GM08714 (cell line): ENCODE measurements at regions not wholly inside any gene's neighbourhood (a gene's known extent, or its start where the extent isn't known, plus 50 kb on each side); places are given as distances from the start of the nearest gene placed in this dataset.
"Not testable (repeated sequence)": the region's sequence is repeated elsewhere in the genome, so short reads cannot be mapped to it uniquely, and the experiment has no call there.

Experiments used
- H3K4me3 ChIP-seq: fragments of 200-500 bp; sonication (Bioruptor generic); 2 replicates; pipeline ENCODE4 v1.5.1; 2014; ENCODE audit warnings: mild to moderate bottlenecking, low read length, inconsistent platforms
- ZNF274 ChIP-seq: IDR thresholded peaks from 2 replicates; pipeline ENCODE4 v1.6.1; 2012; ENCODE audit warnings: mild to moderate bottlenecking, low read depth, low read length

DNA sequence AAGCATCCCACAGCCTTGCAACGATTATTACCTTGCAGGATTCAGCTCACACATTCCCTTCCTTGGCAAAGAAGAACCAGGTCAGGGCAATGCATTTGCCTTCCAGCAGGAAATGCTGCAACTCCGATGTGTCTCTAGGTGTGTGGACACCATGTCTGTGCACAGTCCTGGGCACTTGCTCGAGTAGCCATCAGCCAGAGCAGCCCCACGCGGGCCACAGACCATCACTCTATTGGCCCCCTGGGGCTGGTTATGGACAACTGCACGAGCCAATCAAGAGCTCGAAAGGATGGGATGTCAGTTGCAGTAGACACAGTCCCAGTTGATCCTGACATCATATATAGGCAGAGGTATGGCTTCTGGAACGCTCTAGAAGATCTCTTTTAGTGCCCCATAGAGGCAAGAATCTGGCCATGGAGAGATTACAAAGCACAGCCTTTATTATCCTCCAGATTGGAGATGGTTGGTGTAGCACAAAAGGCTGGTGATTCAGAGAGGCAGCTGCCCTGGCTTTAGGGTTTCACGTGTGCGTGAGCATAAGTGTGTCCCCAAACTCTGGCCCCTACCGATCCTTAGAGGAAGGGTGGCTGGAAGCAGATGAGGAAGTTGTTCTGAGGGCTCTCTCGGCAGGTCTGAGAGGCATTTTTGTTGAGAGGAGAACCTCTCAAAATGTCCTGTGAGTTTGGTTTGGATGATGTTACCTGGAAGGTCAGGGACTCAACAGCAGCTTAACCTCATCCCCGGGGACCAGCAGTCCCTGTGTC lies 403.8 kb downstream of the SEC14L1 start:
- TF ChIP-seq ZNF274, result no peak
- H3K4me3 ChIP-seq, result no peak overlapping the region

DNA sequence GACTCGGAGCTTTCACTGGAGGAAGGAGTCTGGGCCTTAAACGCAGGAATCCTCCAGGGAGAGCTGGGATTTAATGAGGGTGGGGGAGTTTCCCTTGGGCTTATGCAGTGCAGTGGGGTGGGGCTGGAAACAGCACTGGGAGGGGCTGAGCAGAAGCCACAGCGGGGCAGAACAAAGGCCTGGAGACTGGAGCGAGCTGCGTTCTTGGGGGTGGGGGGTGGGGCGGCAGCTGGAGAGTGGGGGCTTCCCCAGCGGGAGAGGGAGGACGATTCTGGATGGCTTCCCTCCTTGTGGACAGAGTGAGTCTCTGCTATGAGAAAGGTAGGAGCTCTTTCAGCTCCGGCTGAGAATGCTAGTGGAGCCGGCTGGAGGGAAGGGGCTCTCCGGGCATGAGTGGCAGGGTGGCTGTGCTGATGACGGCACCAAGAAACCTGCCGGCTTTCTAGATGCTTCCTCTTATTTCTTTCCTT lies 406.0 kb downstream of the SEC14L1 start:
- H3K4me3 ChIP-seq, result no peak overlapping the region
- TF ChIP-seq ZNF274, result no peak

DNA sequence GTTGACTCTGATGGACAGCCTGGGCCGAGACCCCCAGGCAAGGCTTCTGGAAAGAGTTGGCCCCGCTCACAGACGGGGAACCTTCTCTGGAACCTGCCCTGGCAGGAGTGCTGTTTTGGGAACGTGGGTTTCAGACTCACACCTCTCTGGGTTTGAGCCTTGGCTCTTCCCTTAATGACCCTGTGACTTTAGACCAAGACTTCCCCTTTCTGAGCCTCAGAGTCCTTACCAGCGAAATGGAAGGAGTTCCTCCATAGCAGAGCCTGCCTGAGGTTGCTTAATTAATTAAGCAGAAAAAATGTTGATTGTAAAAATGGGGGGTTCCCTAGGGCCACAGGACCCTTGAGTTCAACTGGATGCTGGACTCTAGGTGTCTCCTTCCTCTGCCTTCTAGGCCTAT lies 408.2 kb downstream of the SEC14L1 start:
- no peak for TF ChIP-seq ZNF274
- H3K4me3 ChIP-seq, result no peak overlapping the region

DNA sequence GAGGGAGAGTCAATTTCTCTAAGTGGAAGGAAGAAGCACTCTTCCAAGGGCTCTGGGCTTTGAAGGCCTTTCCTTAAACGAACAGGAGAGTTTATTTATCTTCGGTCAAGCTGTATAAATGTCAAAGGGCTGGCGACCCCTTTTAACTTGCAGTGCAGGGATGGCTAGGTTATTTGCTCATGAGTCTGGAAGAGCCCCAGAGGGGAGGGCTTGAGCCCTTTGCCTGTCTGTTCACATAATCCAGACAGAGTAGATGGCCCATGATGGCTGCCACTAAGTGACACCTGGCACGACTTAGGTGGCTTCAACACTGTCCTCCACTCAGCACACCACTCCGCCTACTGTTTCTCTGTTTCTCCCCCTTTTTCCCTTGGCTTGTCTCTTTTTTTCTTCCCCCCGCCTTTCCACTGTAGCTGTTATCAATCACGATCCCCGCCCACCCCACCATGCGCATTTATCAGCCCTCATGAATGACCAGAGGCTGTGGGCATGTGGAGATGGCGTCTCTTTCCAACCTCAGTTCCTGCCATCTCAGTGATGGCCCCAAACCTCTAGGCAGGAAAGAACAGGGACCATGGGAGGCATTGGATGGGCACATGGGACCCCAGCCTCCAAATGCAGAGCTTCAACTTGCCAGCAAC lies 408.7 kb upstream of the TNRC6C start:
- TF ChIP-seq ZNF274, result no peak
- no peak overlapping the region for H3K4me3 ChIP-seq

DNA sequence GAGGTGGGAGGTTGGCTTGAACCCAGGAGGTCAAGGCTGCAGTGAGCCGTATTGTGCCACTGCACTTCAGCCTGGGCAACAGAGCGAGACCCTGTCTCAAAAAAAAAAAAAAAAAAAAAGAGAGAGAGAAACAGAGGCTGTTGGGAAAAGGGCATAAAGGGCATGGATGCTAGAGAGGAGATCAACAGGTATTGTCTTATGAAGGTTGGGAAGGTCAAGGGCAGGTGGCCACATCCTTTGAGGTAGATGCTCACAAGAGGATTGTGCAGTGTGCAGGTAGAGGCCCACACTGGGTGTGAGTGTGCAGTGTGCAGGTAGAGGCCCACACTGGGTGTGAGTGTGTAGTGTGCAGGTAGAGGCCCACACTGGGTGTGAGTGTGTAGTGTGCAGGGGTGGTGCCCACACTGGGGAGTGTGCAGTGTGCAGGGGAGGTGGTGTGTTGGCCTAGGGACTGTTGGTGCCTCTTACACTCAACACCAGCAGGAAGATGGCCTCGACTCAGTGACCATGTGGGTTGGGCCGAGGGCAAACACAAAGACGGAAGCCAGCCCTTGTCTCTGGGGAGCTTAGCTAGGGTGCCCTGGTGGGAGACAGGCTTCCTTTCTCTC lies 404.9 kb upstream of the TNRC6C start:
- no peak for TF ChIP-seq ZNF274
- H3K4me3 ChIP-seq, result no peak overlapping the region

DNA sequence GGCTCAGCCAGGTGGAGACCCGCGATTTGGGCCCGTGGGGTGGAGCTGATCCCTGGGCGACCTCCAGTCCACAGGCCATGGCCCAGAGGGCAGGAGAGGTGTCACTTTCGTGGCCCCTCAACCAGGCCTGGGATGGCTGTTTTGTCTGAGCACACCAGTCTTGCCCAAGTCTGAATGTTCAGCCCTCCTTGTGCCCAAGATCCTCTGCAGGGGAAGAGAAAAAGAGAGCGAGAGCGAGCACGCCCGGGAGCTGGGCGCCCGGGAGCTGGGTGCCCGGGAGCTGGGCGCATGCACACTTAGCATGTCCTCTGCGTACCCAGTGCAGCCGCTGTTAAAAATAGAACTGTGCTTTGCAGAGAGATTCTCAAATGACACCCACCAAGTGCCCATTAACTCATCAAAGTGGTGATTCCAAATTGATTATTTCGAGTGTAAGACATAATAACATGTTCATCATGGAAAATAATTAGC lies 403.3 kb upstream of the TNRC6C start:
- TF ChIP-seq ZNF274, result no peak

DNA sequence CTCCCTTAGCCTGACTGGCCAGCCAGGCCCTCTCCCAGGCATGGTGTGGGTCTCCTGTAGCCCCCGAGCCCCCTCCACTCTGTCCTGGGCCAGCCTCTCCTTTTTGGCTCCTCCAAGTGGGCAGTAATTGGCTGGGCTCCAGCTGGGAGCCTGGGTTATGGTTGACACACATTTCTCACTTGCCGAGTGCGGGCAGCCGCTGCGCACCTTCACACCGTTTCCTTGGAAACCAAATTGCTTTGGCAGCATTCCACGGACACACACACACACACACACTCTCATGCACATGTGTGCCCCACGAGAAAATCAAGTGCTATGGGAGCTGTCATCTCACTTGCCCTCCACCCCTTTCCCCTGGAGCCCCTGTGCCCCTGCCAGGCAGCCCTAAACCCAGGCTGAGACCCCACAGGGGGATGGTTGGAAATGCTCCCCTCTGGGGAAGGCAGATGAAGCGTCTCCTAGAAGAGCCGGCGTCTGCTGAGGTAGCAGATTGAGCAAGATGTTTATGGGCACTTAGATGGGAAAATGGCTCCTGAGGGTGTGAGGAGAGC lies 402.7 kb upstream of the TNRC6C start:
- H3K4me3 ChIP-seq, result no peak overlapping the region
- no peak for TF ChIP-seq ZNF274

More for the DNA sequence above, 403.3 kb upstream of the TNRC6C start:
- no peak overlapping the region for H3K4me3 ChIP-seq

DNA sequence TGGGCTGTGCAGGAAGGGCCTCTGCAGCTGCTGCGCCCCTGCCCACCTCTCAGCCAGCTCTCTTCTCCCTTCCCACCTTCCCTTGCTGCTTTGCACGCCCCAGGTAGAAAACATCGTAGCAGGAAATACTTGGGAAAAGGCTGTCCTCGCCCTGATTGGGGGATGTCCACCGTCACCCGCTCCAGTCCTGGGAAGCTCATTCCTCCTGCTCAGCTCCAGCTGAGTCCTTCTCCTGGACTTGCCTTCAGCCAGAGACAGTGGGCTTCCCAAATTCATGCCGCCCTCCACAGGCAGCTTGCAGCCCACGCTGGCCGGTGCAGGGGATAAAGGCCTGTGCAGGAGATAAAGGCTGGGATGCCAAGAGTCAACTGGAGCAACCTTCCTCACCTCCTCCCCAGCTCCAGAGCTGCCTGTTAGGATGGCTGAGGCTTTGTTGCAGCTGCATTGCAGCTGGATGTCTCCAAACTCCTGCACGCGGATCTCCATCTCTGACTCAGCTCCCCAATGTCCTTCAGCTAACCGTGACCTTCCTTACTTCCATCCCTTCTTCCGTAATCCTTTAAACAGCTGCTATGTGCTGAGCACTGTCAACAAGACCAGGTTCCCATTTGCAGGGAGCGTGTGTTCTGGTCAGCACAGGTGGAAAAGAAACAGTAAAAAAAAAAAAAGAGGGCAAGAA lies 402.0 kb upstream of the TNRC6C start:
- no peak for TF ChIP-seq ZNF274
- no peak overlapping the region for H3K4me3 ChIP-seq

DNA sequence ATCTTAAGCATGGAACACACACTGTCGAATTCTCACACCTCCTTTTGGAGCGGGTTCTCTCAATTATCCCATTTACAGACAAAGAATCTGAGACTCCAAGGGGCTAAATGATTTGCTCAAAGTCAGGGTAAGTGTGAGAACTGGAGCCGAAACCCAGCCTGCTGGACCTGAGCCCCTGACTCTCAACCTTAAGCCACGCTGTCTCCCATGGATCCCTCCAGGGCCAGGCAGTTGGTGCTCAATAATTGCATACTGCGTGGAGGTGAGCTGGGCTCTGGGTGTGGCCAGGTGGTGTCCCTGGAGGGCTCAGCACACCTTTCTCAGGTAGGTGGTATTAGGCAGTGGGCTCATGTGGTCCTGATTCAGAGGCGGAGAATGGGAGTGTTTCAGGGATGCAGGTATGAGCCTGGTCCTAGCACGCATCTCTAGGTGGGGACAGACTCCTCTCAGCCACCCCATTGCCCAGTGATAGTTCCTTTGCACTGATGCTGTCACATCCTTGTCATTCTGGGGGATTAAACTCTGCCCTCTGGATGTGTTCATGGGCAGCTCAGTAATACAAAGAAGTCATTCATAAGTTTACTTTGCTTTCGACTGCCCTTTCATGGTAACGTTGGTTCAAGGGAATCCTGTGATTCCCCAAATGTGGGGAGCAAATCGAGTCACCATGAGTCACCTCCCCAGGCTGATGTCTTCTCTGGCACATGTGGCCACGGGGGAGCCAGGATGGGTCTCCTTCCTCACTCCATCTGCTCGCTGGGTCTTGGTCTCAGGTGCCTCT lies 399.5 kb upstream of the TNRC6C start:
- no peak for TF ChIP-seq ZNF274
- H3K4me3 ChIP-seq, result no peak overlapping the region

DNA sequence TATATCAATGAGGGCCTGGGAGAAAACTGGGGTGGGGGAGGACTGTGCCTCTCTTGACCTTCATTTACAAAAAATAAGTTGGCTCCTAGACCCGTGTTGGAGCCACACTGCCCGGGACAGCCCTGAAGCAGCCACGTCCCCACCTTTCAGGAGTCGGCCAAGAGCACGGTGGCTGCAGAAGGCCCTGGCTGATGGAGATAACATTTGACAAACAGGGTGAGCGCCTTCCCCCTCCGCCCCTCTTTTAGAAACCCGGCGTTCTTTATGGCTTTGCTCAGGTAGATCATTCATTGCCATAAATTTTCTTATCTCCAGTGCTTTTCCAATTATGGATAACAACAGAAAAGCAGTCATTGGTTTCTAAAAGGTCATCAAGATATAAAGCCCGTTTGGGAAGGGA lies 398.1 kb upstream of the TNRC6C start:
- TF ChIP-seq ZNF274, result no peak
- H3K4me3 ChIP-seq, result no peak overlapping the region

DNA sequence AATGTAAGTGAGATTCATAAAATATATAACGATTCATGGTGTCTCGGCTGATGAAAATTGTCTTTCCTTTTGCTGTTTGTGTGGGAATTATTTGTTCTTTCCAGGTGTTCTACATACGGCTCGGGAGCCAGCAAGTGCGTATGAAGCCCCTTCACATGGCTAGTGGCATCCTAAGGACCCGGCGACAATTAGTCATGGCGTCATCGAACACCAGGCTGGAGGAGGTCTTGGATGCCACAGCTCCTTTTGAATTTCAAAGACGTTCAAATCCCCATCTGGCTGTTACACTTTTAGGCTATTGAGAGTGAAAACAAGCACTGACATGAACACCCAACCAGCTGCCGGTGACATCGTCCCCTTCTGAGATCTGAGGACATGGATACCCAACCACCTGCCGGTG lies 397.7 kb upstream of the TNRC6C start:
- TF ChIP-seq ZNF274, result no peak
- H3K4me3 ChIP-seq, result no peak overlapping the region

DNA sequence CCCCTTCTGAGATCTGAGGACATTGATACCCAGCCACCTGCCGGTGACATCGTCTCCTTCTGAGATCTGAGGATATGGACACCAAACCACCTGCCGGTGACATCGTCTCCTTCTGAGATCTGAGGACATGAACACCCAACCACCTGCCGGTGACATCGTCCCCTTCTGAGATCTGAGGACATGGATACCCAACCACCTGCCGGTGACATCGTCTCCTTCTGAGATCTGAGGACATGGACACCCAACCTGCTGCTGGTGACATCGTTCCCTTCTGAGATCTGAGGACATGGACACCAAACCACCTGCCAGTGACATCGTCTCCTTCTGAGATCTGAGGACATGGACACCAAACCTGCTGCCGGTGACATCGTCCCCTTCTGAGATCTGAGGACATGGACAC lies 396.1 kb upstream of the TNRC6C start:
- H3K4me3 ChIP-seq, result not testable (repeated sequence)

DNA sequence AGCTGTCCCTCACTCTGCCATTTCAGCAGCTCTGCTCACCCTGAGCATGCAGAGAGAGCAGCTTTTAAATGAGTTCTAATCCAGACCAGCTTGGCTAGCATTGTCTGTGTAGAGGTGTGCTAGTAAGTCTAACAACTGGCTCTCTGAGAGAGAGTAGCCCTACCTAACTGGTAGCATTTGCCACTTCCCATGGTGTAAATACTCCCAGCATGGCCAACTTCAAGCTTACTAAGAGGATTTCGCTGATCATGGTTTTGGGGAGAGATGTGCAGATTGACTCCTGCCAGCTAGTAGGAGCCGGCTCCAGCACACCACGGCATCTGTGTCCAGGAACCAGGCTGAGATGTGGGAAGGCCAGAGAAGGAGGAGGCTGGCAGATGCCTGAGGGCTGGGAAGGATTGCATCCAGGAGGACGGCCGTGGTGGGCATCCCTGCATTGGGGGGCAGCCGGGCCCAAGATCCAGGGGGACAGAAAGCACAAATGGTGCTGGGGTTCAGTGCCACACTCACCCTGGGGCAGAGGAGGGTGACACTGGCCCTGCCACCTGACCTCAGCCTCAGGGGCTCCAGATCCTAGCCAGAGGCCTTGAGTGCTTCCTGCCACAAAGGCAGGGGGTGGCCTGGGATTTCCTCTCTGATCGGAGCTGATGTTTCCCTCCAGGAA lies 394.9 kb upstream of the TNRC6C start:
- H3K4me3 ChIP-seq, result no peak overlapping the region
- TF ChIP-seq ZNF274, result no peak
